ENCODE measurements at regions not wholly inside any gene's neighbourhood (a gene's known extent, or its start where the extent isn't known, plus 50 kb on each side); places are given as distances from the start of the nearest gene placed in this dataset.

DNA sequence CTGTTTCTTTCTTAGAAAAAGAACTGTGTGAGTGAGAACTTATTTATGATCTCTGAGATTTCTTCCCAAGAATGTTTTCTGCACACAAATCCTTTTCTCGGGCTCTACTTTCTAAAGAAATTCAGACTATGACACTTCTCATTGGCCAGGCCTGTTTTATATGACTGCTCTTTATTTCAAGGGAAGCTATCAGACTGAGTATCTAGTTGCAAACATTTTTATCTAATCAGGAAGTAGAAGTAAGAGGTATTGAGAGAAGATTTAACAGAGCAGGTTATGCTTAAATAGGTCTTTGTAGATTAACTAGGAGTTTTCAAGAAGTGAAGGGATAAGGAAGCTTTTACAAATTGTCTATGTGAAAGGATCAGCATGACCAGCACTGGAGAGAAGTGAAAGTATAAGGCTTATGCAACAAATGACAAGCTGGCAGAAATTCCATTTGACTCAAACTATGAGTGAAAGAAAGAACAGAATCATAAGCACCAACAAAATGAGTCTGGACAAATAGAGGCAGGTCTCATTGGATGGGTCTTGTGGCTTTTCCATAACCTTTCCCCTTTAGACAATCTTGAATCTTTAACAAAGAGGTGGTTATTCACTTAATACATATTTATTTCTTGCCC lies 71.9 kb upstream of the CHL1 start:
- H3K9me3 Mint-ChIP-seq, result peaks cover 6 to 7% of the 10 kb centered on the region in 2 donors
- no peaks in the 10 kb centered on the region for H3K27me3 Mint-ChIP-seq (ENCODE audit: low read depth)
- no peak overlapping the region for H3K4me3 Mint-ChIP-seq
- no peaks in the 10 kb centered on the region for H3K36me3 Mint-ChIP-seq (ENCODE audit: insufficient read depth in 2 of 2)
- no peak for ATAC-seq (replicated peaks in 1 of 2)
- H3K4me1 Mint-ChIP-seq (ENCODE audit: low read depth), result no peaks in the 10 kb centered on the region
- H3K27ac Mint-ChIP-seq, result no peak overlapping the region
- no peak for DNase-seq

DNA sequence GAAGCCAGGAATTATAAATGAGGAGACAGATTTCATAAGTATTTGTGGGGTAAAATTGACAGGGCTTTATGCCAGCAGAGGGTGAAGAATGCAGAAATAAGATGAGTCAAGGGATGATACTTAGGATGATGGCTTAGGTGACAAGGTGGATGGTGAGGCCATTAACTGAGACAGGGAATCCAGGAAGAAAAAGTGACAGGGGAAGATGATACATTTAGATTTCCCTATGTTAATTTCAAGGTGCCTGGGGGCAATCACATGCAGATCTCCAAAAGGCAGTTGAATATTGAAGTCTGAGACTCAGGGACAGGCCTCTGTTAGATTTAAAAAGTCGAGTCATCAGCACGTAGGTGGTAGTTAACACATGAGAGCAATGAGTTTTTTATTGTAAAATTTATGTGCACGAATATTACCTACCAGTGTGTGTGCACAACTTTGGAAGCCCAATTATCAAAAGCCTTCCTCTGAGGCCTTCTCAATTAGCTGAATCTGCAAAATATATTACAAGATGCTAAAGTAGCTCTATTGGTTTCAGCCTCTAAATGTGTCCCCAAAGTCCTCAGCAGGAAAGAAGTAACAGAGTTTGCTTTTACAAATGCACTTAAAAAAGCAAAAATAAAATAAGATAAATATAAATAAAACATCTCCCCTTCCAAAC lies 67.9 kb upstream of the CHL1 start:
- DNase-seq, result no peak
- Mint-ChIP-seq H3K27ac (no peak overlapping the region), H3K4me3 (no peak overlapping the region), H3K27me3 (ENCODE audit: low read depth) (no peaks in the 10 kb centered on the region), H3K36me3 (ENCODE audit: insufficient read depth in 2 of 2) (no peaks in the 10 kb centered on the region), H3K9me3 (peaks cover 7 to 10% of the 10 kb centered on the region in 2 donors), H3K4me1 (ENCODE audit: low read depth) (no peaks in the 10 kb centered on the region)
- ATAC-seq (replicated peaks in 1 of 2), result no peak

GRCh38 chr3:131151-131888 lies 65.2 kb upstream of the CHL1 start:
- DNase-seq (no peak), ATAC-seq (replicated peaks in 1 of 2) (no peak)
- Mint-ChIP-seq H3K4me3 (no peak overlapping the region), H3K36me3 (ENCODE audit: insufficient read depth in 2 of 2) (no peaks in the 10 kb centered on the region), H3K27ac (no peak overlapping the region), H3K27me3 (ENCODE audit: low read depth) (no peaks in the 10 kb centered on the region), H3K4me1 (ENCODE audit: low read depth) (no peaks in the 10 kb centered on the region), H3K9me3 (peaks cover 0 to 6% of the 10 kb centered on the region in 2 donors)

GRCh38 chr3:132378-132777 lies 64.2 kb upstream of the CHL1 start:
- Mint-ChIP-seq H3K36me3 (ENCODE audit: insufficient read depth in 2 of 2) (no peaks in the 10 kb centered on the region), H3K9me3 (peaks cover 0 to 4% of the 10 kb centered on the region in 2 donors), H3K27me3 (ENCODE audit: low read depth) (no peaks in the 10 kb centered on the region), H3K27ac (no peak overlapping the region), H3K4me3 (no peak overlapping the region), H3K4me1 (ENCODE audit: low read depth) (no peaks in the 10 kb centered on the region)
- DNase-seq (no peak), ATAC-seq (replicated peaks in 1 of 2) (no peak)

- no peaks in the 10 kb centered on the region for H3K36me3 Mint-ChIP-seq (ENCODE audit: insufficient read depth in 2 of 2)
- H3K27me3 Mint-ChIP-seq (ENCODE audit: low read depth), result no peaks in the 10 kb centered on the region
- DNase-seq (no peak), ATAC-seq (replicated peaks in 1 of 2) (no peak)
- peaks cover under 1 to 4% of the 10 kb centered on the region in 2 donors for H3K9me3 Mint-ChIP-seq
- no peak overlapping the region for H3K4me3 Mint-ChIP-seq
- H3K27ac Mint-ChIP-seq, result no peak overlapping the region
- H3K4me1 Mint-ChIP-seq (ENCODE audit: low read depth), result no peaks in the 10 kb centered on the region
Observed at GRCh38 chr3:132904-133303, 63.7 kb upstream of the CHL1 start.

DNA sequence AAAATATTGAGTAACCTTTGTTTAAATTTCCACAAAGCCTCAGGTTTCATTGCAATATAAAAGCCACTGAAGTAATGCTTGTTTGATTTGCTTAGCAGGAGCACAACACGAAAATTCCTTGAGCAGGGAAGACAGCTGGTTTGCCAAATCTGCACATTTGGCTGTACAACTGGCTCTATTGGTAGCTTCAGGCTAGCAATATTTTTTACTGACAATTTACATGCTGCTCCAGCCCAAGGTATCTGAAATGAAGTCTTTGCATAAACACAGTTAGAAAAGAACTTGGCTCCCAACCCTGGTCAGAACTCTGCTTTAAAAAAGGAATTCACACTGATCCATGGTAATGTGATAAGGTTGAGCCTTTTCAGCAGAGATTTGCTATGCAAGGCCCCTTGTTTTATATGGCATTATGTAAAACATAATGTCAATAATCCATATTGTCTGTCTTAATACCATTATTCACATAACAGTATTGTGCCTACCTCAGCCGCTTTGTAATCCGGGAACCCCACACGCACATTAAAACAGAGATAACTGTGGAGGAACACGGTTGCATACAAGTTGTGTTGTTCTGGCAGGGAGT lies 55.7 kb upstream of the CHL1 start:
- Mint-ChIP-seq H3K4me3 (no peak overlapping the region), H3K4me1 (ENCODE audit: low read depth) (no peaks in the 10 kb centered on the region), H3K9me3 (peaks cover 6 to 9% of the 10 kb centered on the region in 2 donors), H3K27ac (no peak overlapping the region), H3K27me3 (ENCODE audit: low read depth) (no peaks in the 10 kb centered on the region), H3K36me3 (ENCODE audit: insufficient read depth in 2 of 2) (no peaks in the 10 kb centered on the region)
- no peak for DNase-seq
- no peak for ATAC-seq (replicated peaks in 1 of 2)
